AG10803 (cell line): ENCODE measurements at regions not wholly inside any gene's neighbourhood (a gene's known extent, or its start where the extent isn't known, plus 50 kb on each side); places are given as distances from the start of the nearest gene placed in this dataset.
"Not testable (repeated sequence)": the region's sequence is repeated elsewhere in the genome, so short reads cannot be mapped to it uniquely, and the experiment has no call there.

Experiments used
- DNase-seq: peaks from one replicate; pipeline ENCODE4 v3.0.0; 2010; ENCODE audit warnings: low read depth
- H3K4me3 ChIP-seq: 2 replicates; pipeline ENCODE4 v1.5.1; 2011; ENCODE audit warnings: mild to moderate bottlenecking, low read length, control low read depth
- TF ChIP-seq, protein P1 (sequence below): conservative IDR thresholded peaks from 2 replicates; pipeline ENCODE4 v1.5.1; 2011; ENCODE audit warnings: mild to moderate bottlenecking, low read length, control low read depth, inconsistent platforms

DNA sequence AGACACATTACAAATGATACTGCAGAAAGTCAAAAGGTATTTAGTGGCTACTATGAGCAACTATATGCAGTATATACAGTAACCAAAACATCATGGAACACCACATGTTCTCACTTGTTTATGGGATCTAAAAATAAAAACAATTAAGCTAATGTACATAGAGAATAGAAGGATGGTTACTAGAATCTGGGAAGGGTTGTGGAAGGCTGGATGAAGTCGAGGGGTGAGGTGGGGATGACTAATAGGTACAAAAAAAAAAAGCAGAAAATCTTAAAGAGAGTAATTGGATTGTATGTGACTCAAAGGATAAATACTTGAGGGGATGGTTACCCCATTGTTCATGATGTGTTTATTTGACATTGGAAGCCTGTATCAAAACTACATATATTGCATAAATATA is 848.8 kb upstream of the GBE1 start:
- no peak for DNase-seq
- TF ChIP-seq, protein P1, sequence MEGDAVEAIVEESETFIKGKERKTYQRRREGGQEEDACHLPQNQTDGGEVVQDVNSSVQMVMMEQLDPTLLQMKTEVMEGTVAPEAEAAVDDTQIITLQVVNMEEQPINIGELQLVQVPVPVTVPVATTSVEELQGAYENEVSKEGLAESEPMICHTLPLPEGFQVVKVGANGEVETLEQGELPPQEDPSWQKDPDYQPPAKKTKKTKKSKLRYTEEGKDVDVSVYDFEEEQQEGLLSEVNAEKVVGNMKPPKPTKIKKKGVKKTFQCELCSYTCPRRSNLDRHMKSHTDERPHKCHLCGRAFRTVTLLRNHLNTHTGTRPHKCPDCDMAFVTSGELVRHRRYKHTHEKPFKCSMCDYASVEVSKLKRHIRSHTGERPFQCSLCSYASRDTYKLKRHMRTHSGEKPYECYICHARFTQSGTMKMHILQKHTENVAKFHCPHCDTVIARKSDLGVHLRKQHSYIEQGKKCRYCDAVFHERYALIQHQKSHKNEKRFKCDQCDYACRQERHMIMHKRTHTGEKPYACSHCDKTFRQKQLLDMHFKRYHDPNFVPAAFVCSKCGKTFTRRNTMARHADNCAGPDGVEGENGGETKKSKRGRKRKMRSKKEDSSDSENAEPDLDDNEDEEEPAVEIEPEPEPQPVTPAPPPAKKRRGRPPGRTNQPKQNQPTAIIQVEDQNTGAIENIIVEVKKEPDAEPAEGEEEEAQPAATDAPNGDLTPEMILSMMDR = no peak
- H3K4me3 ChIP-seq = no peak overlapping the region

- no peak overlapping the region for H3K4me3 ChIP-seq
- TF ChIP-seq, protein P1 = no peak
- DNase-seq = no peak
These were observed 845.9 kb upstream of the GBE1 start for GRCh38 chr3:82607391-82607790.

DNA sequence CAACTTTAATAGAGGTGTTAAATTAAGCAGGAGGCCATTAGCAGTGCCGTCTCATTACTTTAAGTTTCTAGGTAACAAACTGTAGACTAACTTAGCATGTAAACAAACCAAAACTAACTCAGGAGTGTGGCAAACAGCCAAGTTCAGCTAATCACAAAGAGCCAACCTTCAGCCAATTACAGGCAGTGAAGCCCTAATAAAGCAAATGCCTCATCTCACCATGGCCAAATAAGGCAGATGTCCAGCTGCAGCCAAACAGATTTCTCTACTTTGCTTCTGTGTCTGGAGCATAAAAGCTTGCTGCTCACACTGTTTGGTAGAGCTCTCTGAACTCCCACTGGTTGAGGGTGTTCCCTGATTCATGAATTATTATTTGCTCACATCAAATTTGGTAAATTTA is 835.4 kb upstream of the GBE1 start:
- no peak for DNase-seq
- no peak overlapping the region for H3K4me3 ChIP-seq
- TF ChIP-seq, protein P1 = no peak

GRCh38 chr3:82595530-82595929 is 834.1 kb upstream of the GBE1 start:
- no peak overlapping the region for H3K4me3 ChIP-seq
- TF ChIP-seq, protein P1 = no peak
- no peak for DNase-seq

DNA sequence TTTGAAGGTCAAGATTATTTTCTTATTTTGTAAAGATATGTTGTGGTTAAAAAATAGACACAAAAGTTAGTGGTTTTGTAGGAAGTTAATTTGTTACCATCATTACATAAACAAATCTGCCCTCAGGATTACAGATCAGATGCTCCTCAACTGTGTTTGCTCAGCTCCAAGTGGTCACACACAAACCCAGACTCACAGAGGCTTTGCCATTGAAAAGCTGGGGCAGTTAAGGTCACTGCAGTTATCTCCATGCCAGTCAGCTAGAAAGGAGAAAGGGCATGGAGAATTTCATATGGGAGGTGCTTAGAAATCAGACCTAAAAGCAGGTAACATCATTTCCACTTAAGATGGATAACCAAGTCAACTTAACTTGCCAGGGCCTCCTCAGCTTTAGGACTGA is 825.7 kb upstream of the GBE1 start:
- H3K4me3 ChIP-seq = no peak overlapping the region
- no peak for DNase-seq
- TF ChIP-seq, protein P1 = no peak

DNA sequence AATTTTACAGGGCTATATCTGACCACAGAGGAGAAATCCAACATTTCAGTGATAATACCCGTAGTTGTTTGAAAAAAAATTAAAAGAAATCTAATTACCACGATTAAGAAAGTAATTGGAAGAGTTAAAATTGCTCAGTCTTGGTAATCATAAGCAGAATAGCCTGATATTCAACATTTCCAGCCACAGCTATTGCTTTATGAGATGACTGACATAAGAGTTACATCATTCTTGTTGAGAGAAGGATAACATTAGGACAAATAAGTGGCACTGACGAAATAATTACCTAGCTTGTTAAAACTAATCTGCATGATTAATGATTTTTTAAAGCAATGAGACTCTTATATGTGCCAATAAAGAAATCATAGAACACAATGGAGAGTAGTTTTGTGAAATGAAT is 825.0 kb upstream of the GBE1 start:
- no peak overlapping the region for H3K4me3 ChIP-seq
- no peak for DNase-seq
- TF ChIP-seq, protein P1 = no peak

- DNase-seq, H3K4me3 ChIP-seq: not testable (repeated sequence)
These were observed 824.6 kb upstream of the GBE1 start for GRCh38 chr3:82586002-82586401.

- H3K4me3 ChIP-seq, DNase-seq: not testable (repeated sequence)
These were observed 824.1 kb upstream of the GBE1 start for GRCh38 chr3:82585591-82585990.

DNA sequence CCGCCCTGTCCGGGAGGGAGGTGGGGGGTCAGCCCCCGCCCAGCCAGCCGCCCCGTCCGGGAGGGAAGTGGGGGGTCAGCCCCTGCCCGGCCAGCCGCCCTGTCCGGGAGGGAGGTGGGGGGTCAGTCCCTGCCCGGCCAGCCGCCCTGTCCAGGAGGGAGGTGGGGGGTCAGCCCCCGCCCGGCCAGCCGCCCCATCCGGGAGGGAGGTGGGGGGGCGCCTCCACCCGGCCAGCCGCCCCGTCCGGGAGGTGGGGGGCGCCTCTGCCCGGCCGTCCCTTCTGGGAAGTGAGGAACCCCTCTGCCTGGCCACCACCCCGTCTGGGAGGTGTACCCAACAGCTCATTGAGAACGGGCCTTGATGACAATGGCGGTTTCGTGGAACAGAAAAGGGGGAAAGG is 823.4 kb upstream of the GBE1 start:
- not testable (repeated sequence) for DNase-seq, H3K4me3 ChIP-seq

DNA sequence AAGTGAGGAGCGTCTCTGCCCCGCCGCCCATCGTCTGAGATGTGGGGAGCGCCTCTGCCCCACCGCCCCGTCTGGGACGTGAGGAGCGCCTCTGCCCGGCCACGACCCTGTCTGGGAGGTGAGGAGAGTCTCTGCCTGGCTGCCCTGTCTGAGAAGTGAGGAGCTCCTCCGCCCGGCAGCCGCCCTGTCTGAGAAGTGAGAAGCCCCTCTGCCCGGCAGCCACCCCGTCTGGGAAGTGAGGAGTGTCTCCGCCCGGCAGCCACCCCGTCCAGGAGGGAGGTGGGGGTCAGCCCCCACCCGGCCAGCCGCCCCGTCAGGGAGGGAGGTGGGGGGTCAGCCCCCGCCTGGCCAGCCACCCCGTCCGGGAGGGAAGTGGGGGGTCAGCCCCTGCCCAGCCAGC is 823.0 kb upstream of the GBE1 start:
- not testable (repeated sequence) for H3K4me3 ChIP-seq, DNase-seq
